A673 (cell line): ENCODE measurements at regions not wholly inside any gene's neighbourhood (a gene's known extent, or its start where the extent isn't known, plus 50 kb on each side); places are given as distances from the start of the nearest gene placed in this dataset.

Source experiments
- EZH2 ChIP-seq: fragments of 200-600 bp; sonication (generic); IDR thresholded peaks from 2 replicates; pipeline ENCODE4 v1.6.1; 2017; ENCODE audit warnings: borderline replicate concordance, low read depth, mild to moderate bottlenecking, mixed read lengths, antibody characterized with exemption, low read length; ENCODE audit not compliant: poor library complexity, severe bottlenecking
- TF ChIP-seq, protein P1 (sequence below): fragments of 300-800, 200-600 bp; sonication (generic); conservative IDR thresholded peaks from 2 replicates; pipeline ENCODE4 v1.5.1; 2017; ENCODE audit warnings: low read depth, mild to moderate bottlenecking, antibody characterized with exemption, low read length, moderate library complexity, mixed read lengths

DNA sequence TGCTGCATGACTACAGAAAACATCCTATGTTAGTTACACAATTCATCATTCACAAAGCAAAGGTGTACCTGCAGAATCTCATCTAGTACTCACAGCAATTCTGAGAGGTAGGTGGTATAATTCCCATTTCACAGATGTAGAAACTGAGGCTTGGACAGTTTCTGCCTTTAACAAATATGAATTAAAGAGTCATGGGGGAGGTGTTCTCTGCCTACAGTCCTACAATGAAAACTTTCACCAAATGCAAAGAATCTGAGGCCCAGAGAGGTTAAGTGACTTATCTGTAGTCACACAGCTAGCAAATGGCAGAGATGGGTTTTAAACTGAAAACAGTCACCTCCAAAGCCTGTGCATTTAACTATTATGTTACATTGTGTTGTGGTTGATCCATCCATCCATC, 171.6 kb upstream of the WSCD2 start:
- TF ChIP-seq, protein P1, sequence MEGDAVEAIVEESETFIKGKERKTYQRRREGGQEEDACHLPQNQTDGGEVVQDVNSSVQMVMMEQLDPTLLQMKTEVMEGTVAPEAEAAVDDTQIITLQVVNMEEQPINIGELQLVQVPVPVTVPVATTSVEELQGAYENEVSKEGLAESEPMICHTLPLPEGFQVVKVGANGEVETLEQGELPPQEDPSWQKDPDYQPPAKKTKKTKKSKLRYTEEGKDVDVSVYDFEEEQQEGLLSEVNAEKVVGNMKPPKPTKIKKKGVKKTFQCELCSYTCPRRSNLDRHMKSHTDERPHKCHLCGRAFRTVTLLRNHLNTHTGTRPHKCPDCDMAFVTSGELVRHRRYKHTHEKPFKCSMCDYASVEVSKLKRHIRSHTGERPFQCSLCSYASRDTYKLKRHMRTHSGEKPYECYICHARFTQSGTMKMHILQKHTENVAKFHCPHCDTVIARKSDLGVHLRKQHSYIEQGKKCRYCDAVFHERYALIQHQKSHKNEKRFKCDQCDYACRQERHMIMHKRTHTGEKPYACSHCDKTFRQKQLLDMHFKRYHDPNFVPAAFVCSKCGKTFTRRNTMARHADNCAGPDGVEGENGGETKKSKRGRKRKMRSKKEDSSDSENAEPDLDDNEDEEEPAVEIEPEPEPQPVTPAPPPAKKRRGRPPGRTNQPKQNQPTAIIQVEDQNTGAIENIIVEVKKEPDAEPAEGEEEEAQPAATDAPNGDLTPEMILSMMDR = no peak
- TF ChIP-seq EZH2 = no peak
